ENCODE measurements at regions not wholly inside any gene's neighbourhood (a gene's known extent, or its start where the extent isn't known, plus 50 kb on each side); places are given as distances from the start of the nearest gene placed in this dataset.
A peak's percentile ranks its signal among the peaks of the same experiment; 100 is the strongest.

DNA sequence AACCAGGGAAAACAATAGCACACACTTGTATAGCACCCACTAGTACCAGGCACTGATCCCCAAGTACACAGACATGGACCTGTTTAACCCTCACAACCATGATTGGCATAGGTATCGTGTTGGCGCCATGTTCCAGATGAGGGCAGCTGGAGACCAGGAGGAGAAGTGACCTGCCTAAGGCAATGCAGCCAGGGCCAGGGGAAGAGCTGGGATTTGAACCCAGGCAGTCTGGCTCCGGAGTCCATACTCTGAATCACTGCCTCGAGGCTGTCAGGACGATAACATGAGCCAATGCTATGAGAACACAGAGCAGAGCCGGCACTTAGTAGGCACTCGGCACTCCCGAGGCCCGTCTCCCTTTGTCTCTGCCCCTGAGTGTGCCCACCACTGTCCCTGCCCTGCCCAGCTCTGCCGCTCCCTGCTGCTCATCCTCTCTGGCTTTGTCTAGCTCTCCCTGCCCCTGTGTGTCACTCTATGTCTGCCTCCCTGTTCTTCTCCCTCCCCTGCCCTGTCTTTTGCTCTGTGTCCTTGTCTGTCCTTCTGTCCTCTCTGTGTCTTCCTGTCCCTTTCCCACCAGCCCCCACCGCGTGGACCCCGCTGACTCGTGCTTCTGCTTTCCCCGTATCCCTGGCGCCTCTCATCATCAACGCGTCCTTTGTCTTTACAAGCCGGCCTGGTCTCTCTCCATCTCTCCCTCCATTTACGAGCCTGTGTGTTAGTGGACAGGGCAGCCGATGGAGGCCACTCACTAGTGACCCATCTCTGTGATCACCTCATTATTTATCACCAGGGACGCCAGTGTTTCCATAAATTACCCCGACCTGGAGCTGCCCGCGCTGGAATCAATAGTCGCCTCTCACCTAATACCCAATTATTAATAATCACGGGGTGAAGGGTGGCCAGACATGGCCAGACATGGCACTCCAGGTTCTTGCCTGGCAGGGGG, 99.4 kb upstream of the MVB12B start:
- intact Hi-C loops (cut with DNase I) = loop anchor here (10.0 kb wide), 2 partner anchors 482 to 672 kb away; partner anchors contain the start of gene PBX3
- DNase-seq (ENCODE audit: low spot score) = no peak

GRCh38 chr9:126228111-126228780, 98.4 kb upstream of the MVB12B start:
- intact Hi-C loops (cut with DNase I) = loop anchor here (2.0 to 10.0 kb wide), 3 partner anchors 483 to 819 kb away; partner anchors contain the start of gene PBX3
- no peak for DNase-seq (ENCODE audit: low spot score)

- intact Hi-C loops (cut with DNase I) = loop anchor here (2.0 to 10.0 kb wide), 3 partner anchors 484 to 820 kb away; partner anchors contain the start of gene PBX3
- DNase-seq (ENCODE audit: low spot score) = peak; percentile 83
Measured at GRCh38 chr9:126228781-126229444, 97.7 kb upstream of the MVB12B start.

GRCh38 chr9:126229501-126229900, 97.1 kb upstream of the MVB12B start:
- intact Hi-C loops (cut with DNase I) = loop anchor here (2.0 to 10.0 kb wide), 3 partner anchors 485 to 821 kb away; partner anchors contain the start of gene PBX3
- no peak for DNase-seq (ENCODE audit: low spot score)

DNA sequence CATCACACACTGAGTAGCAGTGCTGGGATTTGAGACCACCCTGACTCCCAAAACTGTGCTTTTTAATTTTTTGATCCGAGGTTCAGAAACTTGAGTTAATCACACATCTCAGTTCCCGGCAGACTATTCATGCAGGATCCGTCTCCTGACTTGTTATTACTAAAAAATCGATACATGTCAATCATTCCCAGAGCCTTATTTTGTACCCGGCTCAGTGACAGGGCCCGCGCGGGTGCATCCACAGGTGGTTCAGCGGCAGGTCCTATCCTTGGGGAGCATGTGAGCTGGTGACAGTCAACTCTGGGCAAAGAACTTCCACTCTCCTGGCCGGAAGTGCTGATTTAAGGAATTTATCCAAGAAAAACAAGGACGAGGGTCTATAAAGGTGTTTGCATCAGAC, 95.9 kb upstream of the MVB12B start:
- intact Hi-C loops (cut with DNase I) = no loop called here
- no peak for DNase-seq (ENCODE audit: low spot score)

- intact Hi-C loops (cut with DNase I) = no loop called here
- DNase-seq (ENCODE audit: low spot score) = no peak
Measured at GRCh38 chr9:126232461-126232860, 94.2 kb upstream of the MVB12B start.

DNA sequence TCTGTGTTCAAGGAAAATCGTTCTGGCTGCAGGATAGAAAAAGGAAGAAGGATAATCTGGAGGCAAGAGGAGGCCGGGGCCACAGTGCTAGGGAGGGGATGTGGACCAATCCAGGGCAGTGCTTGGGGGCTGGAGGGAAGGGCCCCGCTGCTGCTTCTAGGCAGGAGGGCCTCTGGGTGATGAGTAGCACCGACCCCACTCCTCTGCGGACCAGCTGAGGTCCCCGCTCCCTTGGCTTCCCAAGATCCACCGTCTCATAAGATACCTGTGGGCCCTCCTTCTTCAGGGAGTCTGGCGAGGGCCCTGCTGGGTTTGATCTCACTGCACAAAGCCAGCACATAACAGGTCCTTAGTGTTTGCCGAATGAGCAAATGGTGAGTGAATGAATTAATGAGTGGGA, 93.5 kb upstream of the MVB12B start:
- intact Hi-C loops (cut with DNase I) = no loop called here
- DNase-seq (ENCODE audit: low spot score) = no peak

DNA sequence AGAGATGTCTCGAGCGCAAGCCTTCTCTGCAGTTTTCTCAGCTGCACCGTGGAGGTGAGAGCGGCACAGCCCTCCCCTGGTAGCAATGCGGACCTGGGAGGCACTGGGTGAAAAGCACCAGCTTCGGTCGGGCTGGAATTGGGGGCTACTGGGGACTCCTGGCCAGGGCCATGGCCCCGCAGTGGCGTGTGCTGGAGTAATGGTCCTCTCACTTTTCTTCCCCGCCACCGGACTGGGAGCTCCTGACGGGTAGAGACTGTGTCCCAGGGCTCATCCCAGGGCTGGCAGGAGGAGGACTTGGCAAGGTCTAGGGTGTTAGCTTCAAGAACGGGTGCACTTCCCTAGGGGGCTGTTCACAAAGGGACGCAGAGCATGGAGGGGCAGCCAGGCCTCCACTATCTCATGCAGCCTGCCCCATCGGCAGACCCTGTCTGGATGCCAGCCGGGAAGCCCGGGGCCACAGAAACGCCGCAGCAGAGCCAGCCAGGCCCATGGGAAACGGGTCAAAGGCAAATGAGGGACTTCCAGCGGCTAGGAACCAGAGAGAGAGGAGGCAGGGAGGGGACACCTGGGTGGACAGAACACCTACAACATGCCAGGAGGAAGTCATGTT, 92.6 kb upstream of the MVB12B start:
- DNase-seq (ENCODE audit: low spot score) = no peak
- intact Hi-C loops (cut with DNase I) = no loop called here

- no peak for DNase-seq (ENCODE audit: low spot score)
- intact Hi-C loops (cut with DNase I) = no loop called here
Measured at GRCh38 chr9:126234681-126235335, 91.8 kb upstream of the MVB12B start.

DNA sequence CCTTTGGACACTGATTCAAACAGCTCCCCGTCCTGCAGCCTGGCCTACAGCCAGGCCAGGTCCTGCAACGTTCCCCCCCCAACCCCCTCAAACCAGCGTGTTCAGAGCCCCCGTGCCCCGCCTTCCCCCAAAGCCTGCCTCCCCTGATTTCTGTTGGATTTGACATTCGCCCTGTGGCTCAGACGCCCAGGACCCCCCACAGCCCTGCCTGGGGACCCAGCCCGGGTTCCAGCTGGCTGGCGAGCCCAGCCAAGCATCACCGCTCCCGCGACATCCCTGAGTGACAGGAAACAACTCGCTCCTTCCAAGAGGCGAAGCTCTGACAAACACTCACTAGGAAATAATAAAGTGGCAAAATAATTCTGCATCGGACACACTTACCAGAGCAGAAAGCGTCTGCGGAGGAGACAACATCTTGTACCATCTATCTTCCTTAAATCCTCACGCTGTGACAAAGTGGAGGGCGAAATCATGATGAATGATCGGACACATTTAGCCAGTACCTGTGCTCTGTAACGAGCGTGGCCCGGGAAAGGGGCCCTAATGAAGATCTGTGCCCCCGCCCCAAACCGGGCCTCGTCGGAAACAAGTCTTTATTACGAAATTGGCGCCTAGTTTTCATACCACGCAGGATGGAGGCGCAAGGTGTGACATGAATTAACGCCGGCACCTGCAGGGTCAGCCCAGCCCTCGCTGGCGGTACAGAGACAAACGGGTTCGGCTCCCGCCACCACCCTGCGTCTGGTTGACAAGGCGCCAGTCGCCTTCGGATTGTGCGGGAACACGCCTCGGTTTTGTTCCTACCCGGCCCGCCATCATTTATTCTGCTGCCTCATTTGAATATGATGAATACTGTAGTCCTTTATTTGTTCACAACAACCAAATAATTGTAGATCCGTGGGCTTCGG, 91.0 kb upstream of the MVB12B start:
- DNase-seq (ENCODE audit: low spot score) = no peak
- intact Hi-C loops (cut with DNase I) = no loop called here

- no peak for DNase-seq (ENCODE audit: low spot score)
- intact Hi-C loops (cut with DNase I) = no loop called here
Measured at GRCh38 chr9:126236273-126236672, 90.4 kb upstream of the MVB12B start.

DNA sequence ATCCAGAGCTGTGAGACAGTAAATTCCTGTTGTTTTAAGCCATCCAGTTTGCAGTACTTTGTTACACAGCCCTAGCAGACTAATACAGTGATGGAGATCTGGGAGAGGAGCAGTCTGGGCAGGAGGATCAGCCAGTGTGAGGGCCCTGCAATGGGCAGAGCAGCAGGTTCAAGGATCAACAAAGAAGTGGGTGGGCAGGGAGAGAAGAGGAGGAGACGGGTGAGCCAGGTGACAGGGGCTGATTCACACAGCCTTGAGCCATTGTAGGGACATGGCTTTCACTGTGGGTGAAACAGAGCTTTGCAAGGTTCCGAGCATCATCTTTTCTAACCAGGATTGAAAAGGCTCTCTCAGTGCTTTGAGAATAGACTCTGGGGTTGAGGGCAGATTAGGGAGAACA, 88.2 kb upstream of the MVB12B start:
- DNase-seq (ENCODE audit: low spot score) = no peak
- intact Hi-C loops (cut with DNase I) = no loop called here

DNA sequence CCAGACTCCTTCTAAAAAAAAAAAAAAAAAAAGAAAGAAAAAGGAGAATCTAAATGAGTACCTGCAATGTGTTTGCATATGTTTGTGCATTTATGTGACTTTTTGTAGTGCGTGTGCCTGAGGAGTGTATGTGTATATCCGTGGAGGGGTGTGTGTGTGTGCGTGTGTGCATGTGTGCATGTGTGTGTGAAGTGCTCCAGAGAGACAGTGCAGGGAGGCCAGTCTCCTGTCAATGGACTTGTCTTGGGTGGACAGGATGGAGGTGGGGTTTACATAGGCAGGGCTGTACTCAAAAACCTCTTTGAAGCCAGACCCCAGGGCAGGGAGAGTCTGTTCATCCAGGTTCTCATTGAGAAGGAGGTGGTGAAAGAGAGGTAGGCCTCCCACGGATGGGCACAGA, 87.1 kb upstream of the MVB12B start:
- intact Hi-C loops (cut with DNase I) = no loop called here
- DNase-seq (ENCODE audit: low spot score) = no peak

GRCh38 chr9:126240835-126241234, 85.8 kb upstream of the MVB12B start:
- no peak for DNase-seq (ENCODE audit: low spot score)
- intact Hi-C loops (cut with DNase I) = no loop called here

DNA sequence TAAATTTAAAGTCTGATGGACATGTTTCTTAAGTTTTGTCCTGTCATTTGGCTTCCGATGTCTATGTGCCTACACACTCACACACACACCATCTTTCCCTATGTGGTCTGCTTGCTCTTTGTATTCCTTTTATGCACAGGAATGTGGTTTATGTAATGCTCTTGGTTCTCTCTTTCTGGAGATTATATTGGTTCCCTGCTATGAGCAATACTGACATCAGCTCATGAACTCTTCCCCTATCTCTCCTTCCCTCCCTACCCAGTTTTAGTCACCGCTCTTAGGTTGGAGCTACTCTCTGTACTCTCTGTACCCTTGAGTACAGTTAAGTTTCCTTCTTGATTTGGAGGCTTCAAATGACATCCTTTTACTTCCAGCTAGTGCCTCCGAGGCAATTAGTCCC, 77.9 kb upstream of the MVB12B start:
- intact Hi-C loops (cut with DNase I) = no loop called here
- no peak for DNase-seq (ENCODE audit: low spot score)

GRCh38 chr9:126261584-126262356, 64.9 kb upstream of the MVB12B start:
- no peak for DNase-seq (ENCODE audit: low spot score)
- intact Hi-C loops (cut with DNase I) = no loop called here

GRCh38 chr9:126262738-126263137, 63.9 kb upstream of the MVB12B start:
- intact Hi-C loops (cut with DNase I) = no loop called here
- no peak for DNase-seq (ENCODE audit: low spot score)

- intact Hi-C loops (cut with DNase I) = no loop called here
- DNase-seq (ENCODE audit: low spot score) = no peak
Measured at GRCh38 chr9:126270556-126270955, 56.1 kb upstream of the MVB12B start.

All from cardiac septum (tissue), 1 donor.